HG02798 (cell line): ENCODE measurements at regions not wholly inside any gene's neighbourhood (a gene's known extent, or its start where the extent isn't known, plus 50 kb on each side); places are given as distances from the start of the nearest gene placed in this dataset.
"Not testable (repeated sequence)": the region's sequence is repeated elsewhere in the genome, so short reads cannot be mapped to it uniquely, and the experiment has no call there.

Source experiments
- ATAC-seq: cut with Tn5 transposase; IDR thresholded peaks from one replicate; pipeline ENCODE4 v1.9.1; 2021; ENCODE audit warnings: mild to moderate bottlenecking; ENCODE audit not compliant: unreplicated experiment, poor library complexity

- ATAC-seq = no peak
These were observed 52.0 kb upstream of the GPCPD1 start for GRCh38 chr20:5662769-5663168.

- not testable (repeated sequence) for ATAC-seq
These were observed 50.0 kb upstream of the GPCPD1 start for GRCh38 chr20:5660756-5661155.
